GM06990 (cell line): ENCODE measurements at regions not wholly inside any gene's neighbourhood (a gene's known extent, or its start where the extent isn't known, plus 50 kb on each side); places are given as distances from the start of the nearest gene placed in this dataset.

Experiments used
- DNase-seq: peaks from one replicate; pipeline ENCODE4 v3.0.0-alpha.2; 2011; ENCODE audit not compliant: insufficient read length; ENCODE audit errors: extremely low read depth
- H3K27me3 ChIP-seq: replicated peaks from 2 replicates; pipeline ENCODE4 v1.6.0; 2011; ENCODE audit warnings: low read length; ENCODE audit not compliant: control insufficient read depth, insufficient read depth
- H3K36me3 ChIP-seq: 2 replicates; pipeline ENCODE4 v1.5.1; 2011; ENCODE audit warnings: low read length; ENCODE audit not compliant: control insufficient read depth, insufficient read depth
- H3K4me3 ChIP-seq: replicated peaks from 2 replicates; pipeline ENCODE4 v1.5.1; 2011; ENCODE audit warnings: low read depth, mild to moderate bottlenecking, control low read depth, low read length
- TF ChIP-seq, protein P1 (sequence below): IDR thresholded peaks from 2 replicates; pipeline ENCODE4 v1.5.1; 2011; ENCODE audit warnings: low read length, control low read depth, mild to moderate bottlenecking, inconsistent platforms; ENCODE audit not compliant: insufficient read depth, poor library complexity, severe bottlenecking

DNA sequence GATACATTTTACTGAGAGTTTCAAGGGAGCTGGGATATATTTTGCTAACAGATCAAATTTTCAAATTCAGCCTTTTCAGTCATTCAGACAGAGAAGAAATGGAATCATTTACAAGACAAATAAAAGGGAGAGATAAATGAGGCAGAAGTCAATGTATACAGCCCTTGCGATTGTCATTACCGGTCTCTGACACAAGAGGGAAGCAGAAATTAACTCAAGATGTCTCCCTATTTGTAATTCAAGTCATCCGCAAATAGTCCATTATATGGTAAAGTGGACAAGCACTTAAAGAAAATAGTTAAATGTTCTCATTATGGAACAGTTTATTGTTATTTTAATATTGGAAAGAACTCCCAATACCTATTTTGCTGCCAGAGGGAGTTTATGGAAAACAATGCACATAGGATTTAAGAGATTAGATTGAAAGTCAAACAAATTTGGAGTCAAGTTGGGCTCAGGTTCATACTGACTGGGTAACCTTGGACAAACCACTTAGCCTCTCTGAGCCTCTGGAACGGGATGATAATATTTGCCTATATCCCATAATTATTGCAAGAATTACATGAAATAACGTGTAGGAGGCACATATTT lies 89.3 kb upstream of the PRKCQ start:
- TF ChIP-seq, protein P1, sequence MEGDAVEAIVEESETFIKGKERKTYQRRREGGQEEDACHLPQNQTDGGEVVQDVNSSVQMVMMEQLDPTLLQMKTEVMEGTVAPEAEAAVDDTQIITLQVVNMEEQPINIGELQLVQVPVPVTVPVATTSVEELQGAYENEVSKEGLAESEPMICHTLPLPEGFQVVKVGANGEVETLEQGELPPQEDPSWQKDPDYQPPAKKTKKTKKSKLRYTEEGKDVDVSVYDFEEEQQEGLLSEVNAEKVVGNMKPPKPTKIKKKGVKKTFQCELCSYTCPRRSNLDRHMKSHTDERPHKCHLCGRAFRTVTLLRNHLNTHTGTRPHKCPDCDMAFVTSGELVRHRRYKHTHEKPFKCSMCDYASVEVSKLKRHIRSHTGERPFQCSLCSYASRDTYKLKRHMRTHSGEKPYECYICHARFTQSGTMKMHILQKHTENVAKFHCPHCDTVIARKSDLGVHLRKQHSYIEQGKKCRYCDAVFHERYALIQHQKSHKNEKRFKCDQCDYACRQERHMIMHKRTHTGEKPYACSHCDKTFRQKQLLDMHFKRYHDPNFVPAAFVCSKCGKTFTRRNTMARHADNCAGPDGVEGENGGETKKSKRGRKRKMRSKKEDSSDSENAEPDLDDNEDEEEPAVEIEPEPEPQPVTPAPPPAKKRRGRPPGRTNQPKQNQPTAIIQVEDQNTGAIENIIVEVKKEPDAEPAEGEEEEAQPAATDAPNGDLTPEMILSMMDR = peak; percentile 54
- H3K36me3 ChIP-seq = no peaks in the 10 kb centered on the region
- DNase-seq = no peak

DNA sequence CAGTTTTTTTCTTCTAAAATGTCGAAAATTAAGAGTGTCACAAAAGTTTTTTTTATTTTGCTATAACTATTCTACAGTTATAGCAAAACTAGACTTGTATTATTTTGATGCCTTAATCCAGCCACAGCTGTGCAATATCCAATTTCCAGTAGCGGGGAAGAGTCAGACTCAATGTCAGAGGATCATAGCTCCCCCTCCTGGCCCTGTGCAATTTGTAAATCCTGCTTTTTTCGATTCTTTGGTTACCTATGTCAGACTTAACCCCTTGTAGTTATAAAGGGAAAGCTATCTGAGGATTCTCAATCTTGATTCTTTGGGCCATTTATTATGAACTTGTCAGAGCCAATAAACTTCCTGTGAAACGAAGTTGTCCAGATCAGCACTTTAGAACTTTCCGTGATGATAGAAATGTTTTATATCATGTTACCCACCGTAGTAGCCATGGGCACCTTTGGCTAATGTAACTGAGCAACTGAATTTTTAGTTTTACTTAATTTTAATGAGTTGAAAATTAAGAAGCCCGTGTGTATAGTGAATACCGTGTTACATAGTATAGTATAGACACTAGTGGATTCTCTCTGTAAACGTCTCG lies 87.7 kb upstream of the PRKCQ start:
- Histone ChIP-seq H3K4me3 (no peak overlapping the region), H3K27me3 (no peaks in the 10 kb centered on the region; the same call in 1 of the 2 replicates), H3K36me3 (no peaks in the 10 kb centered on the region)
- TF ChIP-seq, protein P1 = peak; percentile 48
- no peak for DNase-seq

More for the DNA sequence above, 89.3 kb upstream of the PRKCQ start:
- Histone ChIP-seq H3K4me3 (no peak overlapping the region), H3K27me3 (no peaks in the 10 kb centered on the region; the same call in 1 of the 2 replicates)

DNA sequence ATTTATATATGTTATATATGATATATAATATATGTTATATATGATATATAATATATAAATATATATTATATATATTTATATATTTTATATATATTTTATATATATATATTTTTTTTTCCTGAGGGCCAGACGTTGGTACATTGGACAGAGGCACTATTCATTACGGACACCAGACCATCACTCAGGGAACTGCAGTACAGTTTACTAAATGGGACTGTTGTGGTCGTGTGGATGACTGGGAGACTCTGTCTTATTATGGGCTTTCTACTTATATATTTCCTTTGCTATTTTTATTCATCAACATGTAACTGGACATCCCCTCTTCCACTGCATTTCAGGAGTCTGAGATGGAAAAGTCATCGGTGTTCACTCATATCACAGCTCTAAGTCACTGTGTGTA lies 87.1 kb upstream of the PRKCQ start:
- no peak for DNase-seq
- Histone ChIP-seq H3K27me3 (no peaks in the 10 kb centered on the region; the same call in 1 of the 2 replicates), H3K36me3 (no peaks in the 10 kb centered on the region), H3K4me3 (no peak overlapping the region)
- TF ChIP-seq, protein P1 = no peak

DNA sequence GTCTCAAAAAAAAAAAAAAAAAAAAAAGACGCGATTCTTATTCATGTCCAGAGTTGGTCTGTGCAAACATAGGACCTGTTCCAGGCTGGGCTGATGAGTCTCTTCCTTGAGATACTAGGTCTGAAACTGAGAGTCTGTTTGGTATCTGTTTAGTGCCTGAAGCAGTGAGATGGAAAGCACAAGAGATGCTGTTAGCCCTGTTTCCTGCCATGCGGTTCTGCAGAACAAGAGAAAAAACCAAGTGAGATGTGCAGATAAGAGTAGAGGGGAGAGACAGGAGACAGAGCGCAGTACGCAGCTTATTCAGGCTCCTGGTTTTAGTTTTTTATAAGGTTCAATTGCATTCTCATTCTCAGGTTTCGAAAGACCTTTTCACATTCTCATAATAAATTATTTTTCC lies 85.8 kb upstream of the PRKCQ start:
- no peak for DNase-seq
- Histone ChIP-seq H3K27me3 (no peaks in the 10 kb centered on the region), H3K36me3 (no peaks in the 10 kb centered on the region), H3K4me3 (no peak overlapping the region)
- TF ChIP-seq, protein P1 = no peak

DNA sequence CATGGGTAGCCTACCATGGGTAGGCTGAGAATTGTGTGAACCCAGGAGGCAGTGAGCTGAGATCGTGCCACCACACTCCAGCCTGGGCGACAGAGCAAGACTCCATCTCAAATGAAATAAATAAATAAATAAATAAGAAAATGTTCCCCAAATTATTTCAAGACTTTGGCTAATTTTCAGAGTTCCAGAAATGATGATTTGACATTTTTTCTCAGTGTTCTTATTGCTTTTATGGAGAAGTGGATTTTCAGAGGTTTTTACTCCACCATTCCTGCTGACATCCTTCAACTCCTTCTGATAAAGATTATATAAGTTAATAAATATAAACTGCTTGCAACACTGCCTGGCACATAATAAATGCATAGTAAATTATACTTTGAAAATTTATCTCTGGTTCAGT lies 80.4 kb upstream of the PRKCQ start:
- Histone ChIP-seq H3K27me3 (no peaks in the 10 kb centered on the region), H3K4me3 (no peak overlapping the region), H3K36me3 (no peaks in the 10 kb centered on the region)
- TF ChIP-seq, protein P1 = no peak
- no peak for DNase-seq
